Stimulated activated CD4-positive, alpha-beta T cell treated with anti-CD3 and anti-CD28 coated beads, Interleukin-15, amount 100 ng/mL, for 24 hours (primary cell): ENCODE measurements at regions not wholly inside any gene's neighbourhood (a gene's known extent, or its start where the extent isn't known, plus 50 kb on each side); places are given as distances from the start of the nearest gene placed in this dataset.
"Not testable (repeated sequence)": the region's sequence is repeated elsewhere in the genome, so short reads cannot be mapped to it uniquely, and the experiment has no call there.

Experiments
- DNase-seq: peaks from one replicate; pipeline ENCODE4 v3.0.0-alpha.2; 2020

GRCh38 chr12:25615119-25615518 lies 62.0 kb upstream of the LMNTD1 start:
- DNase-seq = no peak

- DNase-seq = no peak
These were observed 63.2 kb upstream of the LMNTD1 start for GRCh38 chr12:25616286-25616685.

- DNase-seq = no peak
These were observed 64.9 kb upstream of the LMNTD1 start for GRCh38 chr12:25617991-25618390.

- no peak for DNase-seq
These were observed 70.7 kb upstream of the LMNTD1 start for GRCh38 chr12:25623816-25624215.

- no peak for DNase-seq
These were observed 72.1 kb upstream of the LMNTD1 start for GRCh38 chr12:25625146-25625545.

GRCh38 chr12:25629341-25629740 lies 76.3 kb upstream of the LMNTD1 start:
- DNase-seq = no peak

GRCh38 chr12:25630735-25631515 lies 77.8 kb upstream of the LMNTD1 start:
- not testable (repeated sequence) for DNase-seq

GRCh38 chr12:25633149-25633548 lies 80.1 kb upstream of the LMNTD1 start:
- not testable (repeated sequence) for DNase-seq

GRCh38 chr12:25637752-25638151 lies 84.7 kb upstream of the LMNTD1 start:
- no peak for DNase-seq

GRCh38 chr12:25639406-25639805 lies 86.3 kb upstream of the LMNTD1 start:
- no peak for DNase-seq

- no peak for DNase-seq
These were observed 91.9 kb upstream of the LMNTD1 start for GRCh38 chr12:25644979-25645378.

- DNase-seq = no peak
These were observed 92.3 kb upstream of the LMNTD1 start for GRCh38 chr12:25645427-25645826.

- DNase-seq = no peak
These were observed 98.8 kb upstream of the LMNTD1 start for GRCh38 chr12:25651931-25652330.

GRCh38 chr12:25652371-25652770 lies 99.3 kb upstream of the LMNTD1 start:
- DNase-seq = no peak

- DNase-seq = no peak
These were observed 100.5 kb upstream of the LMNTD1 start for GRCh38 chr12:25653487-25654175.

- DNase-seq = no peak
These were observed 102.6 kb upstream of the LMNTD1 start for GRCh38 chr12:25655702-25656101.

GRCh38 chr12:25659621-25660020 lies 106.5 kb upstream of the LMNTD1 start:
- DNase-seq = no peak

GRCh38 chr12:25670076-25671055 lies 117.3 kb upstream of the LMNTD1 start:
- DNase-seq = no peak

- no peak for DNase-seq
These were observed 122.7 kb upstream of the LMNTD1 start for GRCh38 chr12:25675808-25676207.

GRCh38 chr12:25677232-25677937 lies 124.3 kb upstream of the LMNTD1 start:
- no peak for DNase-seq

- no peak for DNase-seq
These were observed 128.5 kb upstream of the LMNTD1 start for GRCh38 chr12:25681580-25681979.

- DNase-seq = no peak
These were observed 129.3 kb upstream of the LMNTD1 start for GRCh38 chr12:25682421-25682820.

GRCh38 chr12:25684070-25684469 lies 131.0 kb upstream of the LMNTD1 start:
- DNase-seq = no peak
